Lung (tissue), 11 donors: ENCODE measurements at regions not wholly inside any gene's neighbourhood (a gene's known extent, or its start where the extent isn't known, plus 50 kb on each side); places are given as distances from the start of the nearest gene placed in this dataset.

Source experiments
- ATAC-seq: fragments of 200-7000 bp; cut with Tn5 transposase; one replicate; pipeline ENCODE4 v1.9.1; 2020; ENCODE audit warnings: moderate number of reproducible peaks; ENCODE audit not compliant: insufficient read depth, low FRiP score
- DNase-seq, 3 donors: peaks; one replicate each; pipeline ENCODE4 v3.0.0-alpha.2; 2013 to 2017
- H3K27ac ChIP-seq, 2 donors: one replicate each; pipeline ENCODE4 v1.5.1; 2013; ENCODE audit warnings: mild to moderate bottlenecking in 2 of 2, moderate library complexity in 2 of 2, control low read depth in 1 of 2, inconsistent platforms in 1 of 2, low read depth in 1 of 2, low read length in 1 of 2
- H3K27me3 ChIP-seq, 3 donors: one replicate each; pipeline ENCODE4 v1.5.1; 2013; ENCODE audit warnings: low read length in 2 of 3; ENCODE audit not compliant: control insufficient read depth in 3 of 3, insufficient read depth in 3 of 3
- H3K36me3 ChIP-seq, 4 donors: one replicate each; pipeline ENCODE4 v1.5.1; 2013; ENCODE audit warnings: low read length in 4 of 4, mild to moderate bottlenecking in 1 of 4, moderate library complexity in 1 of 4; ENCODE audit not compliant: control insufficient read depth in 4 of 4, insufficient read depth in 4 of 4
- H3K4me1 ChIP-seq, 5 donors: one replicate each; pipeline ENCODE4 v1.5.1; 2013; ENCODE audit warnings: low read length in 5 of 5, mild to moderate bottlenecking in 2 of 5, moderate library complexity in 1 of 5; ENCODE audit not compliant: control insufficient read depth in 5 of 5, insufficient read depth in 5 of 5
- H3K4me3 ChIP-seq: one replicate; pipeline ENCODE4 v1.5.1; 2013; ENCODE audit warnings: mild to moderate bottlenecking, control low read depth, moderate library complexity
- H3K9ac ChIP-seq, 2 donors: one replicate each; pipeline ENCODE4 v1.5.1; 2013; ENCODE audit warnings: low read length in 2 of 2, control low read depth in 1 of 2; ENCODE audit not compliant: insufficient read depth in 1 of 2
- H3K9me3 ChIP-seq, 4 donors: one replicate each; pipeline ENCODE4 v1.5.1; 2013; ENCODE audit warnings: low read length in 3 of 4, mild to moderate bottlenecking in 1 of 4, moderate library complexity in 1 of 4; ENCODE audit not compliant: control insufficient read depth in 4 of 4, insufficient read depth in 3 of 4
- CTCF ChIP-seq: IDR thresholded peaks from 2 replicates; pipeline ENCODE4 v1.5.1; 2012; ENCODE audit warnings: mild to moderate bottlenecking; ENCODE audit errors: control extremely low read depth, extremely low read depth
- WGBS, 2 donors: extraction: QIAGEN DNeasy Blood & Tissue Kit; methylation state at CpG; one replicate each; pipeline ENCODE4 v1.1.7; 2013; 5-methylcytosine and 5-hydroxymethylcytosine counted together
- donor health status: control.
- donor health status: control.
- donor health status: Bipolar disorder and iron deficiency.
- donor health status: healthy.
- donor health status: DM: yes; HTN: yes; CAD: no.

GRCh38 chr11:129295746-129296145 is 79.9 kb upstream of the BARX2 start:
- Histone ChIP-seq H3K27me3 (no peaks in the 10 kb centered on the region), H3K4me1 (no peaks in the 10 kb centered on the region), H3K4me3 (no peak overlapping the region), H3K9me3 (no peaks in the 10 kb centered on the region), H3K9ac (no peak overlapping the region), H3K36me3 (no peaks in the 10 kb centered on the region), H3K27ac (no peak overlapping the region)
- WGBS, 2 donors: 82 to 93% methylated on average over 5 of the region's 5 CpGs
- TF ChIP-seq CTCF: no peak
- no peak for DNase-seq
- no peak for ATAC-seq

- ATAC-seq (no peak), DNase-seq (no peak)
- 61 to 75% methylated on average over 2 of the region's 2 CpGs for WGBS, 2 donors
- Histone ChIP-seq H3K4me1 (no peaks in the 10 kb centered on the region), H3K36me3 (no peaks in the 10 kb centered on the region), H3K9ac (no peak overlapping the region), H3K4me3 (no peak overlapping the region), H3K9me3 (no peaks in the 10 kb centered on the region), H3K27me3 (no peaks in the 10 kb centered on the region), H3K27ac (no peak overlapping the region)
- no peak for TF ChIP-seq CTCF
These were observed 82.9 kb upstream of the BARX2 start for GRCh38 chr11:129292771-129293170.

- Histone ChIP-seq H3K9ac (no peak overlapping the region), H3K4me3 (no peak overlapping the region), H3K27me3 (no peaks in the 10 kb centered on the region), H3K27ac (no peak overlapping the region), H3K4me1 (peaks cover 0 to 3% (median 0%) of the 10 kb centered on the region in 5 donors), H3K9me3 (no peaks in the 10 kb centered on the region), H3K36me3 (no peaks in the 10 kb centered on the region)
- ATAC-seq (no peak), DNase-seq (no peak)
- no peak for TF ChIP-seq CTCF
- 94 to 96% methylated on average over 2 of the region's 2 CpGs for WGBS, 2 donors
These were observed 83.6 kb upstream of the BARX2 start for GRCh38 chr11:129292092-129292491.

DNA sequence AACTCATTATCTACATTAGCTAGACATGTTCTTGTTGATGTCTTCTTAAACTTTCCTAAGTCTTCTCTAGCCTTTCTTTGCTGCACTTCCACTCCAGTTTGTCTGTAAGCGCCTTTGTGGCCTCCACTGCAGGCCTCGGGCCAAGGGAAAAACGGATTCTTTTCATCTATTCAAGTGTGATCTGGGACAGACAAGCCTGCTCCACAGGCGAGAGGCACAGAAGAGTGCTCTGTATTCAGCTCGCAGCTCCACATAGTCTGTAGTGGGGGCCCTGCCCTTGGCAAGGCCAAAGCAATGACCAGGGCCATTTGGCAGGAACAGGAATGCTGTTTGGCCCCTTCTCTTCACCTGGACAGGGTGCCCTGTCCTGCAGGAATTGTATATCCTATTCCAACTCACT is 84.1 kb upstream of the BARX2 start:
- no peak for TF ChIP-seq CTCF
- 76 to 91% methylated on average over 5 of the region's 5 CpGs for WGBS, 2 donors

More for the DNA sequence above, 84.1 kb upstream of the BARX2 start:
- Histone ChIP-seq H3K4me1 (peaks cover 0 to 9% (median 0%) of the 10 kb centered on the region in 5 donors), H3K9ac (no peak overlapping the region), H3K4me3 (no peak overlapping the region), H3K9me3 (no peaks in the 10 kb centered on the region), H3K27ac (no peak overlapping the region), H3K27me3 (no peaks in the 10 kb centered on the region), H3K36me3 (no peaks in the 10 kb centered on the region)
- DNase-seq (peak in 1 of 3 donors; percentile 56), ATAC-seq (no peak)
